ENCODE measurements at regions not wholly inside any gene's neighbourhood (a gene's known extent, or its start where the extent isn't known, plus 50 kb on each side); places are given as distances from the start of the nearest gene placed in this dataset.
"Not testable (repeated sequence)": the region's sequence is repeated elsewhere in the genome, so short reads cannot be mapped to it uniquely, and the experiment has no call there.

- not testable (repeated sequence) for TF ChIP-seq CTCF (IDR thresholded peaks at IDR 0.05; ENCODE audit: control extremely low read depth in 1 of 3, insufficient read depth in 1 of 3, low read depth in 1 of 3, low read length in 3 of 3); MAX (IDR thresholded peaks at IDR 0.05); POLR2A (IDR thresholded peaks at IDR 0.05; ENCODE audit: control extremely low read depth in 1 of 2, low read depth in 2 of 2, low read length in 2 of 2); POU5F1 (IDR thresholded peaks at IDR 0.05; ENCODE audit: low read depth, low read length)
These were observed 176.8 kb downstream of the ZNF92 start for GRCh38 chr7:65550444-65550809.

Measured in H1 (cell line).